Immature natural killer cell (primary cell): ENCODE measurements at regions not wholly inside any gene's neighbourhood (a gene's known extent, or its start where the extent isn't known, plus 50 kb on each side); places are given as distances from the start of the nearest gene placed in this dataset.
"Not testable (repeated sequence)": the region's sequence is repeated elsewhere in the genome, so short reads cannot be mapped to it uniquely, and the experiment has no call there.

Source experiments
- DNase-seq, 3 donors: peaks; one replicate each; pipeline ENCODE4 v3.0.0; 2022; ENCODE audit warnings: mixed read lengths in 1 of 3
- H3K27ac Mint-ChIP-seq, 6 donors: one replicate each; pipeline ENCODE4 v1.8.0; 2020; ENCODE audit warnings: mixed read lengths in 6 of 6, mild to moderate bottlenecking in 5 of 6, inconsistent platforms in 4 of 6, moderate library complexity in 3 of 6
- H3K27me3 Mint-ChIP-seq, 3 donors: one replicate each; pipeline ENCODE4 v1.8.0; 2020 to 2021; ENCODE audit warnings: low read depth in 3 of 3, mild to moderate bottlenecking in 3 of 3, mixed read lengths in 3 of 3, moderate library complexity in 3 of 3, inconsistent platforms in 1 of 3
- H3K36me3 Mint-ChIP-seq, 3 donors: one replicate each; pipeline ENCODE4 v1.8.0; 2020; ENCODE audit warnings: mixed read lengths in 3 of 3, inconsistent platforms in 2 of 3, mild to moderate bottlenecking in 2 of 3
- H3K4me1 Mint-ChIP-seq, 2 donors: one replicate each; pipeline ENCODE4 v1.8.0; 2020; ENCODE audit warnings: inconsistent platforms in 2 of 2, mild to moderate bottlenecking in 2 of 2, mixed read lengths in 2 of 2, moderate library complexity in 1 of 2
- H3K4me3 Mint-ChIP-seq, 5 donors: one replicate each; pipeline ENCODE4 v1.8.0; 2020; ENCODE audit warnings: mild to moderate bottlenecking in 5 of 5, mixed read lengths in 5 of 5, inconsistent platforms in 3 of 5, moderate library complexity in 3 of 5
- H3K9me3 Mint-ChIP-seq, 6 donors: one replicate each; pipeline ENCODE4 v1.8.0; 2020; ENCODE audit warnings: mild to moderate bottlenecking in 6 of 6, mixed read lengths in 6 of 6, inconsistent platforms in 4 of 6, moderate library complexity in 3 of 6

DNA sequence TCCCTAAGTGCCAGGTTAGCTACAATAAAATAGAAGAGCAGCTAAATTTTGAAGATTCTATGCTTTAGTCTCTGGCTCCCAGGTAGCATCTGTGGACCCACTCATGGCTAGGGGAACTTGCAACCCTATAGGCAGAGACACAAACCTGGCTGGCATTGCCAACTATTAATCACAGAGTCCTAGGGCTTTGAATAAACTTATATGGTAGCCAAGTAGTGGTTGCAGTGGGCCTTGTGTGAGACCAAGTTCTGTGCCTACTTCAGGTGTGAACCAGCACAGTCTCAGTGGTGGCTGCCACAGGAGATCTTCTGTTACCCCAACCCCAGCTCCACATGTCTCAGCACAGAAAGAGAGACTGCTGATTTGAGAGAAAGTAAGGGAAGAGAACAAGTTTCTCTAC lies 62.9 kb upstream of the ZNG1F start:
- H3K4me3 Mint-ChIP-seq, H3K4me1 Mint-ChIP-seq, DNase-seq, H3K36me3 Mint-ChIP-seq, H3K27me3 Mint-ChIP-seq, H3K27ac Mint-ChIP-seq: not testable (repeated sequence)
- H3K9me3 Mint-ChIP-seq: peaks cover 10 to 50% (median 33%) of the 10 kb centered on the region in 6 donors

DNA sequence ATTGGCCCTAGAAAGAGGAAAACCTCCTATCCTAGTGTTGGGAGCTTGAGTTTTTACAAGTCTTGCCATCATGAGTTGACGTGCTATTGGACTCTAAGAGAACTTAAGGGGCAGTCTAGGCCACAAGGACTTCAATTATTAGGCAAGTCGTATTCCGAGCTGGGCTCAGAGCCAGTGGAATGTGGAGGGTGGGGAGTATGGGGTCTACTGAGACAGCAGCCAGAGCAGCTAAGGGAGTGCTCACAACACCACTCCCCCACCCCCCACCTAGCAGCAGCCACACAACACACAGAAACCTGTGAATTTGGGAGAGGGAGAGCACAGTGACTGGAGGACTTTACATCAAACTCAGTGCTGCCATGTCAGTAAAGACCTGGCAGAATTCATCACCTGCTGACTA lies 62.0 kb upstream of the ZNG1F start:
- not testable (repeated sequence) for H3K27me3 Mint-ChIP-seq, H3K4me3 Mint-ChIP-seq, H3K4me1 Mint-ChIP-seq, H3K27ac Mint-ChIP-seq, H3K36me3 Mint-ChIP-seq, DNase-seq
- H3K9me3 Mint-ChIP-seq: peaks cover 16 to 52% (median 38%) of the 10 kb centered on the region in 6 donors

DNA sequence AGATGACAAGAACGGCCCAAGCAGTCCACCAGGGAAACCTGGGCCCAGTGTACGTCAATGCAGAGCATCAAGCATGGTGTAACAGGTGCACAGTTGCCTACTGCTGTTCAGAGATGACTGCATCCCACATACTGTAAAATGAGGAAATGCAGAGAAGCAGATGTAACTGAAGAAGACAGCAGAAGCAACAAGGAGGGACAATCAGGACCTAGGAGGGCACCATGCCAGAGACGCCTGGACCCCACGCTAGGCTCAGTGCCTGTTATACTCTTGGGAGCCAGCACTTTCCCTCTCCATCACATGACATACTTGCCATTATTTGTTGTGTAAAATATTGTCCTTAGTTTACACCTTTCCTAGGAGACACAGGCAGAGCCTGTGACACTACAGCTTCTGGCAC lies 57.6 kb upstream of the ZNG1F start:
- not testable (repeated sequence) for H3K27me3 Mint-ChIP-seq

More for the DNA sequence above, 57.6 kb upstream of the ZNG1F start:
- peaks cover 14 to 56% (median 33%) of the 10 kb centered on the region in 6 donors for H3K9me3 Mint-ChIP-seq
- H3K36me3 Mint-ChIP-seq, H3K4me1 Mint-ChIP-seq, H3K4me3 Mint-ChIP-seq, DNase-seq, H3K27ac Mint-ChIP-seq: not testable (repeated sequence)
